IMR-90 (cell line): ENCODE measurements at regions not wholly inside any gene's neighbourhood (a gene's known extent, or its start where the extent isn't known, plus 50 kb on each side); places are given as distances from the start of the nearest gene placed in this dataset.

Experiments used
- ATAC-seq: fragments of 200-7000 bp; cut with Tn5 transposase; 2 replicates; pipeline ENCODE4 v1.9.1; 2020; ENCODE audit warnings: low read depth, mild to moderate bottlenecking, moderate library complexity
- BruUV-seq: library from RNA; stranded (reverse); fragments of 400-500 nt; replicated peaks from 2 replicates; lab custom pipeline; 2021; lab: Mats Ljungman, UMichigan
- CTCF ChIA-PET: fragments of 300-600 bp; formaldehyde crosslinking; extraction: SDS; loops from one replicate; lab custom pipeline; 2021; ENCODE audit warnings: antibody characterized with exemption; lab: Yijun Ruan, JAX
- POLR2A ChIA-PET: fragments of 300-600 bp; sonication (Branson Sonifier 250); formaldehyde crosslinking; loops from one replicate; lab custom pipeline; 2022; ENCODE audit warnings: antibody characterized with exemption; ENCODE audit not compliant: unreplicated experiment; lab: Charles Lee
- DNase-seq: peaks from one replicate; pipeline ENCODE4 v3.0.0; 2013
- H2AFZ ChIP-seq: replicated peaks from 2 replicates; pipeline ENCODE3; 2013; ENCODE audit warnings: low read length, mild to moderate bottlenecking; ENCODE audit not compliant: poor library complexity
- H2AK5ac ChIP-seq: 2 replicates; pipeline ENCODE4 v1.6.1; 2013; ENCODE audit warnings: low read depth, low read length, inconsistent platforms
- H2AK9ac ChIP-seq: replicated peaks from 2 replicates; pipeline ENCODE3; 2013; ENCODE audit warnings: mild to moderate bottlenecking, low read depth, low read length, moderate library complexity; ENCODE audit not compliant: poor library complexity
- H2BK120ac ChIP-seq: 2 replicates; pipeline ENCODE4 v1.6.1; 2013; ENCODE audit warnings: low read depth, low read length, inconsistent platforms
- H2BK15ac ChIP-seq: 3 replicates; pipeline ENCODE4 v1.6.1; 2013; ENCODE audit warnings: low read depth, low read length, inconsistent platforms
- H2BK20ac ChIP-seq: 2 replicates; pipeline ENCODE4 v1.6.1; 2013; ENCODE audit warnings: low read depth, mild to moderate bottlenecking, inconsistent platforms, low read length, moderate library complexity
- H2BK5ac ChIP-seq: 2 replicates; pipeline ENCODE4 v1.6.1; 2013; ENCODE audit warnings: mild to moderate bottlenecking, low read depth, low read length, inconsistent platforms; ENCODE audit not compliant: poor library complexity, severe bottlenecking
- H3K14ac ChIP-seq: replicated peaks from 2 replicates; pipeline ENCODE4 v1.6.1; 2013; ENCODE audit warnings: low read depth, low read length, inconsistent platforms
- H3K18ac ChIP-seq: 2 replicates; pipeline ENCODE4 v1.6.1; 2013; ENCODE audit warnings: low read depth, low read length, control low read depth
- H3K23ac ChIP-seq: 2 replicates; pipeline ENCODE4 v1.6.1; 2013; ENCODE audit warnings: low read depth, low read length, inconsistent platforms
- H3K27ac ChIP-seq: 2 replicates; pipeline ENCODE4 v1.5.1; 2013; ENCODE audit warnings: mild to moderate bottlenecking, control low read depth, low read length; ENCODE audit not compliant: insufficient read depth
- H3K27me3 ChIP-seq: 2 replicates; pipeline ENCODE4 v1.6.1; 2013; ENCODE audit warnings: low read length; ENCODE audit not compliant: control insufficient read depth, insufficient read depth
- H3K36me3 ChIP-seq: 2 replicates; pipeline ENCODE4 v1.6.1; 2013; ENCODE audit warnings: low read length, mixed read lengths; ENCODE audit not compliant: control insufficient read depth, insufficient read depth
- H3K4ac ChIP-seq: 2 replicates; pipeline ENCODE4 v1.6.1; 2013; ENCODE audit warnings: low read depth, low read length, inconsistent platforms
- H3K4me1 ChIP-seq: 2 replicates; pipeline ENCODE4 v1.6.1; 2013; ENCODE audit warnings: low read length, mixed read lengths; ENCODE audit not compliant: control insufficient read depth, insufficient read depth
- H3K4me2 ChIP-seq: 2 replicates; pipeline ENCODE4 v1.6.1; 2013; ENCODE audit warnings: low read depth, mild to moderate bottlenecking, control low read depth, low read length, moderate library complexity
- H3K4me3 ChIP-seq: 2 replicates; pipeline ENCODE4 v1.5.1; 2013; ENCODE audit warnings: low read depth, mild to moderate bottlenecking, control low read depth, low read length, moderate library complexity; ENCODE audit not compliant: insufficient read depth
- H3K56ac ChIP-seq: 2 replicates; pipeline ENCODE4 v1.6.1; 2013; ENCODE audit warnings: low read length, inconsistent platforms; ENCODE audit not compliant: insufficient read depth; ENCODE audit errors: extremely low read depth
- H3K79me1 ChIP-seq, 2 experiments: 2 replicates each; pipeline ENCODE4 v1.6.1; 2013; ENCODE audit warnings: low read length in 2 of 2, inconsistent platforms in 1 of 2, low read depth in 1 of 2
- H3K9ac ChIP-seq: 2 replicates; pipeline ENCODE4 v1.6.1; 2013; ENCODE audit warnings: low read depth, low read length, control low read depth
- H3K9me1 ChIP-seq: 2 replicates; pipeline ENCODE4 v1.6.1; 2013; ENCODE audit warnings: low read length, inconsistent platforms; ENCODE audit not compliant: insufficient read depth
- H3K9me3 ChIP-seq: 2 replicates; pipeline ENCODE4 v1.6.1; 2013; ENCODE audit warnings: low read length; ENCODE audit not compliant: control insufficient read depth, insufficient read depth
- H4K20me1 ChIP-seq: 2 replicates; pipeline ENCODE4 v1.6.1; 2013; ENCODE audit warnings: low read length, inconsistent platforms; ENCODE audit not compliant: insufficient read depth
- H4K5ac ChIP-seq: 2 replicates; pipeline ENCODE4 v1.6.1; 2013; ENCODE audit warnings: mild to moderate bottlenecking, low read depth, low read length, control low read depth
- H4K8ac ChIP-seq, 2 experiments: 2 replicates each; pipeline ENCODE4 v1.6.1; 2013; ENCODE audit warnings: low read depth in 2 of 2, low read length in 2 of 2, control low read depth in 1 of 2, inconsistent platforms in 1 of 2
- H4K91ac ChIP-seq: 2 replicates; pipeline ENCODE4 v1.6.1; 2013; ENCODE audit warnings: low read depth, low read length, inconsistent platforms; ENCODE audit not compliant: insufficient read depth
- BHLHE40 ChIP-seq: fragments of 150-350 bp; IDR thresholded peaks from 2 replicates; pipeline ENCODE4 v1.6.1; 2016; ENCODE audit warnings: mild to moderate bottlenecking, low read depth, low read length
- CEBPB ChIP-seq: IDR thresholded peaks from 2 replicates; pipeline ENCODE4 v1.6.1; 2012; ENCODE audit warnings: low read depth, low read length, improper control_type of control experiment
- CHD1 ChIP-seq: IDR thresholded peaks from 2 replicates; pipeline ENCODE4 v1.6.1; 2012; ENCODE audit warnings: low read depth, low read length, improper control_type of control experiment
- CTCF ChIP-seq: conservative IDR thresholded peaks from 2 replicates; pipeline ENCODE4 v1.5.1; 2012; ENCODE audit warnings: mild to moderate bottlenecking, low read depth, low read length, improper control_type of control experiment
- ELK1 ChIP-seq: fragments of 150-350 bp; IDR thresholded peaks from 2 replicates; pipeline ENCODE4 v1.6.1; 2016; ENCODE audit warnings: low read depth, mild to moderate bottlenecking, low read length, moderate library complexity, borderline replicate concordance
- FOS ChIP-seq: fragments of 150-350 bp; IDR thresholded peaks from 2 replicates; pipeline ENCODE4 v1.6.1; 2016; ENCODE audit warnings: low read depth, low read length
- MAFK ChIP-seq: IDR thresholded peaks from 2 replicates; pipeline ENCODE4 v1.6.1; 2012; ENCODE audit warnings: low read depth, low read length, improper control_type of control experiment
- MAZ ChIP-seq: IDR thresholded peaks from 2 replicates; pipeline ENCODE4 v1.6.1; 2012; ENCODE audit warnings: low read depth, mild to moderate bottlenecking, low read length, improper control_type of control experiment, moderate library complexity, borderline replicate concordance
- MXI1 ChIP-seq: IDR thresholded peaks from 2 replicates; pipeline ENCODE4 v1.6.1; 2012; ENCODE audit warnings: low read depth, mild to moderate bottlenecking, low read length, moderate library complexity, borderline replicate concordance
- NFE2L2 ChIP-seq: fragments of 150-350 bp; IDR thresholded peaks from 2 replicates; pipeline ENCODE4 v1.6.1; 2016; ENCODE audit warnings: low read depth, mild to moderate bottlenecking, low read length
- POLR2A ChIP-seq: IDR thresholded peaks from 2 replicates; pipeline ENCODE4 v1.6.1; 2012; ENCODE audit warnings: mild to moderate bottlenecking, low read depth, low read length
- RAD21 ChIP-seq: IDR thresholded peaks from 2 replicates; pipeline ENCODE4 v1.6.1; 2012; ENCODE audit warnings: low read length, improper control_type of control experiment
- RCOR1 ChIP-seq: IDR thresholded peaks from 2 replicates; pipeline ENCODE4 v1.6.1; 2012; ENCODE audit warnings: mild to moderate bottlenecking, low read length, improper control_type of control experiment; ENCODE audit not compliant: insufficient replicate concordance
- RFX5 ChIP-seq: IDR thresholded peaks from 2 replicates; pipeline ENCODE4 v1.8.0; 2012; ENCODE audit warnings: low read depth, mild to moderate bottlenecking, low read length, moderate library complexity
- SMC3 ChIP-seq: fragments of 150-350 bp; IDR thresholded peaks from 2 replicates; pipeline ENCODE4 v1.6.1; 2016; ENCODE audit warnings: low read depth, mild to moderate bottlenecking, antibody characterized with exemption, low read length, moderate library complexity
- USF2 ChIP-seq: fragments of 150-350 bp; IDR thresholded peaks from 2 replicates; pipeline ENCODE4 v1.6.1; 2017; ENCODE audit warnings: mild to moderate bottlenecking, antibody characterized with exemption, low read length, low read depth
- WGBS, 2 experiments: methylation state at CpG; one replicate each; pipeline versions ENCODE4 v1.1.5 to v1.1.7; 2013; ENCODE audit warnings: missing lambda C conversion rate in 2 of 2; ENCODE audit not compliant: insufficient read length in 1 of 2; ENCODE audit errors: extremely low coverage in 2 of 2; 5-methylcytosine and 5-hydroxymethylcytosine counted together
- dilution Hi-C: fragments of 300-500 bp; cut with HindIII; formaldehyde crosslinking; loops from one replicate; pipeline ENCODE4 v1.14.3; 2018; ENCODE audit warnings: low sequenced_read_pairs; ENCODE audit not compliant: unreplicated experiment
- in situ Hi-C: fragments of 300-500 bp; cut with MboI; formaldehyde crosslinking; loops from 3 replicates; pipeline ENCODE4 v1.14.3; 2019; ENCODE audit warnings: low sequenced_read_pairs, inconsistent platforms, mixed read lengths
- intact Hi-C: fragments of 100-400 bp; cut with micrococcal nuclease; formaldehyde crosslinking; loops from 2 replicates; pipeline ENCODE4 v1.10.0; 2022

- Histone ChIP-seq H3K18ac (no peak overlapping the region), H4K5ac (no peak overlapping the region), H3K9me3 (no peaks in the 10 kb centered on the region), H3K27me3 (peaks cover 4% of the 10 kb centered on the region), H3K79me1 (no peaks in the 10 kb centered on the region), H2BK5ac (no peak overlapping the region), H4K20me1 (no peaks in the 10 kb centered on the region), H3K9me1 (peaks cover under 1% of the 10 kb centered on the region; the same call in 1 of the 2 replicates), H2BK120ac (no peak overlapping the region), H2AK9ac (no peak overlapping the region), H2BK20ac (no peak overlapping the region), H3K4ac (no peak overlapping the region), H3K4me2 (no peak overlapping the region), H2AFZ (no peak overlapping the region), H4K8ac (no peak overlapping the region), H2AK5ac (no peak overlapping the region), H3K4me1 (peaks cover 9% of the 10 kb centered on the region), H3K4me3 (no peak overlapping the region), H3K9ac (no peak overlapping the region), H3K56ac (no peak overlapping the region), H3K14ac (no peak overlapping the region), H3K36me3 (no peaks in the 10 kb centered on the region), H3K27ac (no peak overlapping the region), H2BK15ac (no peak overlapping the region), H4K91ac (no peak overlapping the region), H3K23ac (no peak overlapping the region)
- ChIA-PET POLR2A (no interaction called here), CTCF (no interaction called here)
- dilution Hi-C loops (no loop called here), in situ Hi-C loops (no loop called here), intact Hi-C loops (no loop called here)
- TF ChIP-seq CTCF (no peak), RAD21 (no peak), USF2 (no peak), FOS (no peak), MAFK (no peak), MAZ (no peak), SMC3 (no peak), RCOR1 (no peak), RFX5 (no peak), ELK1 (no peak), BHLHE40 (no peak), CEBPB (no peak), CHD1 (no peak), NFE2L2 (no peak), MXI1 (no peak), POLR2A (no peak)
- no peak for DNase-seq
- BruUV-seq, result no TSS peak
- ATAC-seq, result no peak
- no CpG with 5 or more reads among the region's 1 CpG for WGBS, 2 experiments
Observed at GRCh38 chr10:28942012-28942411, 264.7 kb downstream of the BAMBI start.
